ENCODE measurements at regions not wholly inside any gene's neighbourhood (a gene's known extent, or its start where the extent isn't known, plus 50 kb on each side); places are given as distances from the start of the nearest gene placed in this dataset.

DNA sequence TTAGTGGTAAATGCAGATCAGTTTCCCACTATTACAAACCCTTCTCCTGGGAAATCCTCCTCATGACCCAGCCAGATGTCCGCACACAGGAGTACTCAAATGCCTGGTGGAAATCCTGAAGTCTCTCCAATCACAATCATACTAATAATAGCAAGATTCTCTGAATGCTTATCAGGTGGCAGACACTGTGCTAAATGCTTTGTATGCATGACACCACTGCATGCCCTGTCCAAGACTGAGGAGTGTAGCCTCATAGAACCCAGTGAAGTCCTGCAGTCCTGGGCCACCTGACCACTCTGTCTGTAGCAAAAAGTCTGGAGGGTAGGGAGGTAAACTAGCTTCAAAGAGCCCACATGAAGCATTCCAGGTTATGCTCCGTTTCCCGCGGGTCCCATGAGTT, 434.8 kb upstream of the CHST9 start:
- TF ChIP-seq ZNF70 (CRISPR knock-in tag; IDR thresholded peaks at IDR 0.05) (no peak), CSDC2 (CRISPR knock-in tag; IDR thresholded peaks at IDR 0.05) (no peak), TOX (CRISPR knock-in tag; IDR thresholded peaks at IDR 0.05; ENCODE audit: borderline replicate concordance) (no peak), ISL1 (CRISPR knock-in tag; IDR thresholded peaks at IDR 0.05) (no peak), ZNF565 (CRISPR knock-in tag; conservative IDR thresholded peaks at IDR 0.05; ENCODE audit: low read depth) (no peak), RARB (CRISPR knock-in tag; IDR thresholded peaks at IDR 0.05) (no peak), ZFP3 (CRISPR knock-in tag; IDR thresholded peaks at IDR 0.05) (no peak), SNAI2 (CRISPR knock-in tag; IDR thresholded peaks at IDR 0.05) (no peak), PPARA (CRISPR knock-in tag; IDR thresholded peaks at IDR 0.05; ENCODE audit: borderline replicate concordance) (no peak), ZFP30 (CRISPR knock-in tag; IDR thresholded peaks at IDR 0.05) (no peak), TCF4 (CRISPR knock-in tag; IDR thresholded peaks at IDR 0.05; ENCODE audit: borderline replicate concordance) (no peak)
- TF ChIP-seq, protein P1, sequence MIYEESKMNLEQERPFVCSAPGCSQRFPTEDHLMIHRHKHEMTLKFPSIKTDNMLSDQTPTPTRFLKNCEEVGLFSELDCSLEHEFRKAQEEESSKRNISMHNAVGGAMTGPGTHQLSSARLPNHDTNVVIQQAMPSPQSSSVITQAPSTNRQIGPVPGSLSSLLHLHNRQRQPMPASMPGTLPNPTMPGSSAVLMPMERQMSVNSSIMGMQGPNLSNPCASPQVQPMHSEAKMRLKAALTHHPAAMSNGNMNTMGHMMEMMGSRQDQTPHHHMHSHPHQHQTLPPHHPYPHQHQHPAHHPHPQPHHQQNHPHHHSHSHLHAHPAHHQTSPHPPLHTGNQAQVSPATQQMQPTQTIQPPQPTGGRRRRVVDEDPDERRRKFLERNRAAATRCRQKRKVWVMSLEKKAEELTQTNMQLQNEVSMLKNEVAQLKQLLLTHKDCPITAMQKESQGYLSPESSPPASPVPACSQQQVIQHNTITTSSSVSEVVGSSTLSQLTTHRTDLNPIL (CRISPR knock-in tag; IDR thresholded peaks at IDR 0.05; ENCODE audit: low read depth), result no peak
- TF ChIP-seq, protein P2, sequence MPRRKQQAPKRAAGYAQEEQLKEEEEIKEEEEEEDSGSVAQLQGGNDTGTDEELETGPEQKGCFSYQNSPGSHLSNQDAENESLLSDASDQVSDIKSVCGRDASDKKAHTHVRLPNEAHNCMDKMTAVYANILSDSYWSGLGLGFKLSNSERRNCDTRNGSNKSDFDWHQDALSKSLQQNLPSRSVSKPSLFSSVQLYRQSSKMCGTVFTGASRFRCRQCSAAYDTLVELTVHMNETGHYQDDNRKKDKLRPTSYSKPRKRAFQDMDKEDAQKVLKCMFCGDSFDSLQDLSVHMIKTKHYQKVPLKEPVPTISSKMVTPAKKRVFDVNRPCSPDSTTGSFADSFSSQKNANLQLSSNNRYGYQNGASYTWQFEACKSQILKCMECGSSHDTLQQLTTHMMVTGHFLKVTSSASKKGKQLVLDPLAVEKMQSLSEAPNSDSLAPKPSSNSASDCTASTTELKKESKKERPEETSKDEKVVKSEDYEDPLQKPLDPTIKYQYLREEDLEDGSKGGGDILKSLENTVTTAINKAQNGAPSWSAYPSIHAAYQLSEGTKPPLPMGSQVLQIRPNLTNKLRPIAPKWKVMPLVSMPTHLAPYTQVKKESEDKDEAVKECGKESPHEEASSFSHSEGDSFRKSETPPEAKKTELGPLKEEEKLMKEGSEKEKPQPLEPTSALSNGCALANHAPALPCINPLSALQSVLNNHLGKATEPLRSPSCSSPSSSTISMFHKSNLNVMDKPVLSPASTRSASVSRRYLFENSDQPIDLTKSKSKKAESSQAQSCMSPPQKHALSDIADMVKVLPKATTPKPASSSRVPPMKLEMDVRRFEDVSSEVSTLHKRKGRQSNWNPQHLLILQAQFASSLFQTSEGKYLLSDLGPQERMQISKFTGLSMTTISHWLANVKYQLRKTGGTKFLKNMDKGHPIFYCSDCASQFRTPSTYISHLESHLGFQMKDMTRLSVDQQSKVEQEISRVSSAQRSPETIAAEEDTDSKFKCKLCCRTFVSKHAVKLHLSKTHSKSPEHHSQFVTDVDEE (CRISPR knock-in tag; IDR thresholded peaks at IDR 0.05), result no peak
- TF ChIP-seq, protein P3, sequence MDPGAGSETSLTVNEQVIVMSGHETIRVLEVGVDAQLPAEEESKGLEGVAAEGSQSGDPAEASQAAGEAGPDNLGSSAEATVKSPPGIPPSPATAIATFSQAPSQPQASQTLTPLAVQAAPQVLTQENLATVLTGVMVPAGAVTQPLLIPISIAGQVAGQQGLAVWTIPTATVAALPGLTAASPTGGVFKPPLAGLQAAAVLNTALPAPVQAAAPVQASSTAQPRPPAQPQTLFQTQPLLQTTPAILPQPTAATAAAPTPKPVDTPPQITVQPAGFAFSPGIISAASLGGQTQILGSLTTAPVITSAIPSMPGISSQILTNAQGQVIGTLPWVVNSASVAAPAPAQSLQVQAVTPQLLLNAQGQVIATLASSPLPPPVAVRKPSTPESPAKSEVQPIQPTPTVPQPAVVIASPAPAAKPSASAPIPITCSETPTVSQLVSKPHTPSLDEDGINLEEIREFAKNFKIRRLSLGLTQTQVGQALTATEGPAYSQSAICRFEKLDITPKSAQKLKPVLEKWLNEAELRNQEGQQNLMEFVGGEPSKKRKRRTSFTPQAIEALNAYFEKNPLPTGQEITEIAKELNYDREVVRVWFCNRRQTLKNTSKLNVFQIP (CRISPR knock-in tag; IDR thresholded peaks at IDR 0.05; ENCODE audit: borderline replicate concordance, low read depth), result no peak
- TF ChIP-seq, protein P4, sequence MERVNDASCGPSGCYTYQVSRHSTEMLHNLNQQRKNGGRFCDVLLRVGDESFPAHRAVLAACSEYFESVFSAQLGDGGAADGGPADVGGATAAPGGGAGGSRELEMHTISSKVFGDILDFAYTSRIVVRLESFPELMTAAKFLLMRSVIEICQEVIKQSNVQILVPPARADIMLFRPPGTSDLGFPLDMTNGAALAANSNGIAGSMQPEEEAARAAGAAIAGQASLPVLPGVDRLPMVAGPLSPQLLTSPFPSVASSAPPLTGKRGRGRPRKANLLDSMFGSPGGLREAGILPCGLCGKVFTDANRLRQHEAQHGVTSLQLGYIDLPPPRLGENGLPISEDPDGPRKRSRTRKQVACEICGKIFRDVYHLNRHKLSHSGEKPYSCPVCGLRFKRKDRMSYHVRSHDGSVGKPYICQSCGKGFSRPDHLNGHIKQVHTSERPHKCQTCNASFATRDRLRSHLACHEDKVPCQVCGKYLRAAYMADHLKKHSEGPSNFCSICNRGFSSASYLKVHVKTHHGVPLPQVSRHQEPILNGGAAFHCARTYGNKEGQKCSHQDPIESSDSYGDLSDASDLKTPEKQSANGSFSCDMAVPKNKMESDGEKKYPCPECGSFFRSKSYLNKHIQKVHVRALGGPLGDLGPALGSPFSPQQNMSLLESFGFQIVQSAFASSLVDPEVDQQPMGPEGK (CRISPR knock-in tag; IDR thresholded peaks at IDR 0.05; ENCODE audit: borderline replicate concordance), result no peak
- no peak for ATAC-seq

DNA sequence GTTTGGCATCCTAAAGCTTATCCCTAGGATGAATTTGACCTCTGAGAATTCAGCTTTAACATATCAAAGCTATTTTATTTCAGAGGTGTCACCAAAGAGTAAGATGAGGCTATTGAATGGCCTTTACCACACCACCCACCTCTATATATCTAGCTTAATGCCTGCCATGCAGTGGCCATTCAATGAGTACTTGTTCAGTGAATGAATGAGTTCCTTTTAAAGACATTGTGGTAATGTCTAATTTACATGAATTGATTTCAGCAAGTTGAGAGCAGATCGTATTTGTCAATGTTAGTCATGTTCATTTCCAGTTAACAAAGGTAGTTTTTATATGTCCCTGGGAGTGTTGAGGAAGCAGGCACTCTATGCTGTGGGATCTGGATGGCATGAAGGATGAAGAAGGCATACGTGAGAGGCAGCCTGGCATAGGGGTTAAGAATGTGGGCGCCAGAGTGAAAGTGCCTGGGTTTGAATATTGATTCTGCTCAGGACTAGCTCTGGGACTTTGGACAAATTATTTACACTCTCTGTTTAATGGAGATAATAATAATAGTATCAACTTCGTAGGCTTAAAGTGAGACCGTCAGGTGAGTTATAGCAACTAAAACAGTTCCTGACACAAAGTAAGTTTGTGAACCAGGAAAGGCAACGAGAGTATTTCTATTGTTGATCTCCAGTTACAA, 434.1 kb upstream of the CHST9 start:
- no peak for ATAC-seq
- TF ChIP-seq, protein P2 (CRISPR knock-in tag; IDR thresholded peaks at IDR 0.05), result no peak
- TF ChIP-seq RARB (CRISPR knock-in tag; IDR thresholded peaks at IDR 0.05) (no peak), SNAI2 (CRISPR knock-in tag; IDR thresholded peaks at IDR 0.05) (no peak), ZNF8 (CRISPR knock-in tag; IDR thresholded peaks at IDR 0.05) (no peak), BACH2 (CRISPR knock-in tag; IDR thresholded peaks at IDR 0.05; ENCODE audit: borderline replicate concordance) (no peak), TCF4 (CRISPR knock-in tag; IDR thresholded peaks at IDR 0.05; ENCODE audit: borderline replicate concordance) (no peak), ZFP3 (CRISPR knock-in tag; IDR thresholded peaks at IDR 0.05) (no peak), GLIS3 (CRISPR knock-in tag; IDR thresholded peaks at IDR 0.05) (no peak), ESRRG (CRISPR knock-in tag; IDR thresholded peaks at IDR 0.05) (no peak), ZFP30 (CRISPR knock-in tag; IDR thresholded peaks at IDR 0.05) (no peak), TOX (CRISPR knock-in tag; IDR thresholded peaks at IDR 0.05; ENCODE audit: borderline replicate concordance) (no peak)
- TF ChIP-seq, protein P5, sequence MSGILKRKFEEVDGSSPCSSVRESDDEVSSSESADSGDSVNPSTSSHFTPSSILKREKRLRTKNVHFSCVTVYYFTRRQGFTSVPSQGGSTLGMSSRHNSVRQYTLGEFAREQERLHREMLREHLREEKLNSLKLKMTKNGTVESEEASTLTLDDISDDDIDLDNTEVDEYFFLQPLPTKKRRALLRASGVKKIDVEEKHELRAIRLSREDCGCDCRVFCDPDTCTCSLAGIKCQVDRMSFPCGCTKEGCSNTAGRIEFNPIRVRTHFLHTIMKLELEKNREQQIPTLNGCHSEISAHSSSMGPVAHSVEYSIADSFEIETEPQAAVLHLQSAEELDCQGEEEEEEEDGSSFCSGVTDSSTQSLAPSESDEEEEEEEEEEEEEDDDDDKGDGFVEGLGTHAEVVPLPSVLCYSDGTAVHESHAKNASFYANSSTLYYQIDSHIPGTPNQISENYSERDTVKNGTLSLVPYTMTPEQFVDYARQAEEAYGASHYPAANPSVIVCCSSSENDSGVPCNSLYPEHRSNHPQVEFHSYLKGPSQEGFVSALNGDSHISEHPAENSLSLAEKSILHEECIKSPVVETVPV (CRISPR knock-in tag; IDR thresholded peaks at IDR 0.05), result no peak
- TF ChIP-seq, protein P1 (CRISPR knock-in tag; IDR thresholded peaks at IDR 0.05; ENCODE audit: low read depth), result no peak
- TF ChIP-seq, protein P4 (CRISPR knock-in tag; IDR thresholded peaks at IDR 0.05; ENCODE audit: borderline replicate concordance), result no peak
- TF ChIP-seq, protein P3 (CRISPR knock-in tag; IDR thresholded peaks at IDR 0.05; ENCODE audit: borderline replicate concordance, low read depth), result no peak
